GM04503 (cell line): ENCODE measurements at regions not wholly inside any gene's neighbourhood (a gene's known extent, or its start where the extent isn't known, plus 50 kb on each side); places are given as distances from the start of the nearest gene placed in this dataset.

Experiments used
- DNase-seq: peaks from one replicate; pipeline ENCODE4 v3.0.0-alpha.2; 2012; ENCODE audit warnings: low read depth

GRCh38 chr2:13103778-13104493 is 387.2 kb downstream of the TRIB2 start:
- no peak for DNase-seq

- DNase-seq: no peak
These were observed 388.0 kb downstream of the TRIB2 start for GRCh38 chr2:13104723-13105122.

GRCh38 chr2:13106302-13106701 is 389.6 kb downstream of the TRIB2 start:
- DNase-seq: no peak

- DNase-seq: no peak
These were observed 392.8 kb downstream of the TRIB2 start for GRCh38 chr2:13109516-13109915.

GRCh38 chr2:13110825-13111224 is 394.1 kb downstream of the TRIB2 start:
- no peak for DNase-seq

- DNase-seq: no peak
These were observed 396.3 kb downstream of the TRIB2 start for GRCh38 chr2:13113002-13113401.

GRCh38 chr2:13114391-13114790 is 397.7 kb downstream of the TRIB2 start:
- no peak for DNase-seq

GRCh38 chr2:13115643-13116042 is 398.9 kb downstream of the TRIB2 start:
- DNase-seq: no peak

GRCh38 chr2:13121096-13121495 is 404.4 kb downstream of the TRIB2 start:
- DNase-seq: no peak

GRCh38 chr2:13128139-13128538 is 411.4 kb downstream of the TRIB2 start:
- DNase-seq: no peak

GRCh38 chr2:13135369-13135768 is 418.6 kb downstream of the TRIB2 start:
- DNase-seq: no peak

GRCh38 chr2:13135856-13136255 is 419.1 kb downstream of the TRIB2 start:
- no peak for DNase-seq

GRCh38 chr2:13137679-13138078 is 420.9 kb downstream of the TRIB2 start:
- DNase-seq: no peak

- DNase-seq: no peak
These were observed 424.6 kb downstream of the TRIB2 start for GRCh38 chr2:13141315-13141714.

- DNase-seq: no peak
These were observed 426.7 kb downstream of the TRIB2 start for GRCh38 chr2:13143451-13143850.

GRCh38 chr2:13156916-13157315 is 440.2 kb downstream of the TRIB2 start:
- DNase-seq: no peak

- DNase-seq: no peak
These were observed 441.7 kb downstream of the TRIB2 start for GRCh38 chr2:13158466-13158865.

GRCh38 chr2:13180729-13181128 is 464.0 kb downstream of the TRIB2 start:
- DNase-seq: no peak

GRCh38 chr2:13193075-13193474 is 476.3 kb downstream of the TRIB2 start:
- DNase-seq: no peak

GRCh38 chr2:13193900-13194299 is 477.2 kb downstream of the TRIB2 start:
- no peak for DNase-seq

GRCh38 chr2:13195270-13195669 is 478.5 kb downstream of the TRIB2 start:
- DNase-seq: no peak

GRCh38 chr2:13197248-13197647 is 480.5 kb downstream of the TRIB2 start:
- no peak for DNase-seq

GRCh38 chr2:13201924-13202323 is 485.2 kb downstream of the TRIB2 start:
- no peak for DNase-seq

- DNase-seq: no peak
These were observed 495.4 kb downstream of the TRIB2 start for GRCh38 chr2:13212115-13212514.
